Neuronal stem cell (in vitro differentiated cells): ENCODE measurements at regions not wholly inside any gene's neighbourhood (a gene's known extent, or its start where the extent isn't known, plus 50 kb on each side); places are given as distances from the start of the nearest gene placed in this dataset.

Source experiments
- DNase-seq: peaks from one replicate; pipeline ENCODE4 v3.0.0-alpha.2; 2013; ENCODE audit warnings: low spot score
- H2AFZ ChIP-seq: one replicate; pipeline ENCODE4 v1.6.1; 2013; ENCODE audit warnings: mild to moderate bottlenecking, low read length, inconsistent platforms
- H2AK5ac ChIP-seq: 2 replicates; pipeline ENCODE4 v1.6.1; 2013; ENCODE audit warnings: low read depth, mild to moderate bottlenecking, inconsistent platforms, low read length, moderate library complexity, mixed read lengths
- H2BK120ac ChIP-seq: 2 replicates; pipeline ENCODE4 v1.6.1; 2013; ENCODE audit warnings: low read depth, mild to moderate bottlenecking, inconsistent platforms, low read length, moderate library complexity, mixed read lengths
- H2BK12ac ChIP-seq: one replicate; pipeline ENCODE4 v1.6.1; 2013; ENCODE audit warnings: low read length, inconsistent platforms
- H2BK15ac ChIP-seq: 2 replicates; pipeline ENCODE4 v1.6.1; 2013; ENCODE audit warnings: mild to moderate bottlenecking, low read length, inconsistent platforms, mixed read lengths
- H2BK5ac ChIP-seq: one replicate; pipeline ENCODE4 v1.6.1; 2013; ENCODE audit warnings: inconsistent platforms, mild to moderate bottlenecking, low read length, moderate library complexity
- H3K14ac ChIP-seq: one replicate; pipeline ENCODE4 v1.6.1; 2013; ENCODE audit warnings: low read length, inconsistent platforms
- H3K18ac ChIP-seq: 2 replicates; pipeline ENCODE4 v1.6.1; 2013; ENCODE audit warnings: low read length, inconsistent platforms
- H3K23ac ChIP-seq: 2 replicates; pipeline ENCODE4 v1.6.1; 2013; ENCODE audit warnings: low read depth, mild to moderate bottlenecking, mixed read lengths, low read length, inconsistent platforms; ENCODE audit not compliant: poor library complexity
- H3K27ac ChIP-seq: replicated peaks from 3 replicates; pipeline ENCODE4 v1.5.1; 2013; ENCODE audit warnings: low read length, inconsistent platforms
- H3K27me3 ChIP-seq, 3 experiments: 2 replicates each; pipeline ENCODE4 v1.6.1; 2013; ENCODE audit warnings: low read length in 3 of 3, mild to moderate bottlenecking in 2 of 3, inconsistent platforms in 1 of 3, low read depth in 1 of 3, mixed read lengths in 1 of 3, moderate library complexity in 1 of 3; ENCODE audit not compliant: control insufficient read depth in 3 of 3, insufficient read depth in 3 of 3
- H3K36me3 ChIP-seq, 2 donors: replicated peaks in 1 of 2; 2 replicates each; pipeline ENCODE4 v1.6.1; 2013; ENCODE audit warnings: low read length in 2 of 2; ENCODE audit not compliant: control insufficient read depth in 2 of 2, insufficient read depth in 2 of 2
- H3K4ac ChIP-seq: 2 replicates; pipeline ENCODE4 v1.6.1; 2013; ENCODE audit warnings: inconsistent platforms, mild to moderate bottlenecking, low read length, moderate library complexity
- H3K4me1 ChIP-seq, 2 donors: 1 replicate in 1 of 2; 2 replicates in 1 of 2; pipeline ENCODE4 v1.6.1; 2013; ENCODE audit warnings: low read length in 2 of 2, low read depth in 1 of 2; ENCODE audit not compliant: control insufficient read depth in 2 of 2, insufficient read depth in 1 of 2
- H3K4me2 ChIP-seq: one replicate; pipeline ENCODE4 v1.6.1; 2013; ENCODE audit warnings: mild to moderate bottlenecking, low read length, inconsistent platforms; ENCODE audit not compliant: insufficient read depth, poor library complexity, severe bottlenecking
- H3K4me3 ChIP-seq, 2 donors: 2 replicates each; pipeline ENCODE4 v1.5.1; 2013; ENCODE audit warnings: low read length in 2 of 2, mild to moderate bottlenecking in 2 of 2, inconsistent platforms in 1 of 2, moderate library complexity in 1 of 2
- H3K79me1 ChIP-seq: one replicate; pipeline ENCODE4 v1.6.1; 2013; ENCODE audit warnings: low read depth, mild to moderate bottlenecking, inconsistent platforms, low read length, moderate library complexity
- H3K9ac ChIP-seq: one replicate; pipeline ENCODE4 v1.6.1; 2013; ENCODE audit warnings: mild to moderate bottlenecking, low read depth, low read length, inconsistent platforms; ENCODE audit not compliant: poor library complexity
- H3K9me3 ChIP-seq, 2 donors: replicated peaks in 1 of 2; 2 replicates each; pipeline versions ENCODE3 to v1.6.1; 2013; ENCODE audit warnings: low read length in 2 of 2, mild to moderate bottlenecking in 2 of 2, inconsistent platforms in 1 of 2, low read depth in 1 of 2, mixed read lengths in 1 of 2, moderate library complexity in 1 of 2; ENCODE audit not compliant: control insufficient read depth in 2 of 2, insufficient read depth in 1 of 2
- H4K8ac ChIP-seq: one replicate; pipeline ENCODE4 v1.6.1; 2013; ENCODE audit warnings: low read depth, mild to moderate bottlenecking, inconsistent platforms, low read length, moderate library complexity
- H4K91ac ChIP-seq: one replicate; pipeline ENCODE4 v1.6.1; 2013; ENCODE audit warnings: low read length, low read depth, mild to moderate bottlenecking, inconsistent platforms; ENCODE audit not compliant: poor library complexity
- WGBS, 2 donors: extraction: QIAGEN DNeasy Blood & Tissue Kit; methylation state at CpG; one replicate each; pipeline ENCODE4 v1.1.7; 2013; ENCODE audit warnings: missing lambda C conversion rate in 2 of 2, mixed read lengths in 1 of 2; ENCODE audit not compliant: insufficient read length in 2 of 2, insufficient replicate concordance in 1 of 2; ENCODE audit errors: extremely low coverage in 2 of 2; 5-methylcytosine and 5-hydroxymethylcytosine counted together

- Histone ChIP-seq H4K8ac (no peak overlapping the region), H3K9me3 (no peaks in the 10 kb centered on the region), H3K18ac (no peak overlapping the region), H2AK5ac (no peak overlapping the region), H3K4me1 (no peaks in the 10 kb centered on the region), H3K9ac (no peak overlapping the region), H2AFZ (no peak overlapping the region), H3K27ac (no peak overlapping the region), H3K14ac (no peak overlapping the region), H2BK12ac (no peak overlapping the region), H3K36me3 (no peaks in the 10 kb centered on the region), H3K27me3 (no peaks in the 10 kb centered on the region), H2BK120ac (no peak overlapping the region), H3K4me2 (no peak overlapping the region), H2BK15ac (no peak overlapping the region), H3K79me1 (no peaks in the 10 kb centered on the region), H3K23ac (no peak overlapping the region), H3K4me3 (no peak overlapping the region), H2BK5ac (no peak overlapping the region), H4K91ac (no peak overlapping the region), H3K4ac (no peak overlapping the region)
- no peak for DNase-seq
- WGBS, 2 donors, result no CpG with 5 or more reads among the region's 8 CpGs
Measured at GRCh38 chr11:38013157-38013556, 1415.1 kb upstream of the RAG2 start.

GRCh38 chr11:38011496-38011895, 1413.5 kb upstream of the RAG2 start:
- Histone ChIP-seq H2BK12ac (no peak overlapping the region), H4K8ac (no peak overlapping the region), H2BK5ac (no peak overlapping the region), H3K23ac (no peak overlapping the region), H3K4me3 (no peak overlapping the region), H2BK120ac (no peak overlapping the region), H3K4me2 (no peak overlapping the region), H2BK15ac (no peak overlapping the region), H2AFZ (no peak overlapping the region), H2AK5ac (no peak overlapping the region), H3K18ac (no peak overlapping the region), H3K27me3 (no peaks in the 10 kb centered on the region), H3K27ac (no peak overlapping the region), H3K36me3 (no peaks in the 10 kb centered on the region), H3K9ac (no peak overlapping the region), H3K9me3 (no peaks in the 10 kb centered on the region), H3K4me1 (no peaks in the 10 kb centered on the region), H3K4ac (no peak overlapping the region), H3K14ac (no peak overlapping the region), H4K91ac (no peak overlapping the region), H3K79me1 (no peaks in the 10 kb centered on the region)
- no peak for DNase-seq

- H4K91ac ChIP-seq, result no peak overlapping the region
- no peak overlapping the region for H3K9ac ChIP-seq
- H2BK120ac ChIP-seq, result no peak overlapping the region
- H3K79me1 ChIP-seq, result no peaks in the 10 kb centered on the region
- no peak overlapping the region for H2BK15ac ChIP-seq
- H3K36me3 ChIP-seq, result no peaks in the 10 kb centered on the region
- no peak overlapping the region for H3K18ac ChIP-seq
- no peak overlapping the region for H3K4ac ChIP-seq
- H3K4me1 ChIP-seq, result no peaks in the 10 kb centered on the region
- no peaks in the 10 kb centered on the region for H3K9me3 ChIP-seq
- no peak overlapping the region for H3K27ac ChIP-seq
- DNase-seq, result no peak
- H2AK5ac ChIP-seq, result no peak overlapping the region
- H4K8ac ChIP-seq, result no peak overlapping the region
- H3K4me3 ChIP-seq, result no peak overlapping the region
- H2AFZ ChIP-seq, result no peak overlapping the region
- no peak overlapping the region for H2BK12ac ChIP-seq
- H3K14ac ChIP-seq, result no peak overlapping the region
- H3K4me2 ChIP-seq, result no peak overlapping the region
- WGBS, 2 donors, result no CpG with 5 or more reads among the region's 1 CpG
- H3K23ac ChIP-seq, result no peak overlapping the region
- H2BK5ac ChIP-seq, result no peak overlapping the region
- no peaks in the 10 kb centered on the region for H3K27me3 ChIP-seq
Measured at GRCh38 chr11:38009932-38010331, 1411.9 kb upstream of the RAG2 start.

GRCh38 chr11:38006466-38006865, 1408.4 kb upstream of the RAG2 start:
- no peak overlapping the region for H3K4me2 ChIP-seq
- no peaks in the 10 kb centered on the region for H3K27me3 ChIP-seq
- H3K9me3 ChIP-seq, result no peaks in the 10 kb centered on the region
- H3K23ac ChIP-seq, result no peak overlapping the region
- H2AK5ac ChIP-seq, result no peak overlapping the region
- H3K4ac ChIP-seq, result no peak overlapping the region
- H2AFZ ChIP-seq, result no peak overlapping the region
- DNase-seq, result no peak
- H3K14ac ChIP-seq, result no peak overlapping the region
- H2BK5ac ChIP-seq, result no peak overlapping the region
- H3K18ac ChIP-seq, result no peak overlapping the region
- H4K8ac ChIP-seq, result no peak overlapping the region
- no peak overlapping the region for H2BK15ac ChIP-seq
- H3K36me3 ChIP-seq, result no peaks in the 10 kb centered on the region
- H3K4me3 ChIP-seq, result no peak overlapping the region
- no peak overlapping the region for H3K27ac ChIP-seq
- no peak overlapping the region for H2BK120ac ChIP-seq
- H3K4me1 ChIP-seq, result no peaks in the 10 kb centered on the region
- H3K9ac ChIP-seq, result no peak overlapping the region
- no peak overlapping the region for H4K91ac ChIP-seq
- no peaks in the 10 kb centered on the region for H3K79me1 ChIP-seq
- H2BK12ac ChIP-seq, result no peak overlapping the region
